Esophagus (tissue), 2 donors: ENCODE measurements at regions not wholly inside any gene's neighbourhood (a gene's known extent, or its start where the extent isn't known, plus 50 kb on each side); places are given as distances from the start of the nearest gene placed in this dataset.
"Not testable (repeated sequence)": the region's sequence is repeated elsewhere in the genome, so short reads cannot be mapped to it uniquely, and the experiment has no call there.

Experiments
- H3K27ac ChIP-seq, 2 donors: one replicate each; pipeline ENCODE4 v1.5.1; 2013; ENCODE audit warnings: low read depth in 2 of 2, mild to moderate bottlenecking in 2 of 2, inconsistent platforms in 1 of 2, low read length in 1 of 2, moderate library complexity in 1 of 2
- H3K27me3 ChIP-seq, 2 donors: one replicate each; pipeline ENCODE4 v1.6.1; 2013; ENCODE audit warnings: low read length in 2 of 2, control low read depth in 1 of 2, mild to moderate bottlenecking in 1 of 2; ENCODE audit not compliant: insufficient read depth in 2 of 2, control insufficient read depth in 1 of 2
- H3K36me3 ChIP-seq, 2 donors: one replicate each; pipeline ENCODE4 v1.6.1; 2013; ENCODE audit warnings: low read length in 1 of 2; ENCODE audit not compliant: control insufficient read depth in 2 of 2, insufficient read depth in 2 of 2
- H3K4me1 ChIP-seq, 2 donors: one replicate each; pipeline ENCODE4 v1.6.1; 2013; ENCODE audit warnings: low read length in 1 of 2; ENCODE audit not compliant: control insufficient read depth in 2 of 2, insufficient read depth in 2 of 2
- H3K4me3 ChIP-seq, 2 donors: one replicate each; pipeline ENCODE4 v1.5.1; 2013; ENCODE audit warnings: low read length in 2 of 2, mild to moderate bottlenecking in 2 of 2, low read depth in 1 of 2, moderate library complexity in 1 of 2
- H3K9me3 ChIP-seq, 2 donors: one replicate each; pipeline ENCODE4 v1.6.1; 2013; ENCODE audit warnings: mild to moderate bottlenecking in 2 of 2, low read depth in 1 of 2, low read length in 1 of 2, moderate library complexity in 1 of 2; ENCODE audit not compliant: control insufficient read depth in 2 of 2, insufficient read depth in 1 of 2
- WGBS, 2 donors: extraction: QIAGEN DNeasy Blood & Tissue Kit; methylation state at CpG; one replicate each; pipeline ENCODE4 v1.1.7; 2013; 5-methylcytosine and 5-hydroxymethylcytosine counted together
- donor health status: healthy with polysubstance abuse.
- donor health status: Bipolar disorder and iron deficiency.

GRCh38 chr11:71097506-71098240, 154.7 kb downstream of the SHANK2 start:
- WGBS, 2 donors, result 82 to 85% methylated on average over 12 of the region's 12 CpGs
- H3K36me3 ChIP-seq, result no peaks in the 10 kb centered on the region

GRCh38 chr11:71096751-71097388, 155.5 kb downstream of the SHANK2 start:
- H3K9me3 ChIP-seq, result peaks cover 0 to 4% of the 10 kb centered on the region in 2 donors
- H3K4me1 ChIP-seq, result no peaks in the 10 kb centered on the region
- no peaks in the 10 kb centered on the region for H3K36me3 ChIP-seq
- 72 to 84% methylated on average over 10 of the region's 10 CpGs for WGBS, 2 donors
- no peaks in the 10 kb centered on the region for H3K27me3 ChIP-seq
- no peak overlapping the region for H3K4me3 ChIP-seq
- no peak overlapping the region for H3K27ac ChIP-seq

More at GRCh38 chr11:71097506-71098240, 154.7 kb downstream of the SHANK2 start:
- no peak overlapping the region for H3K27ac ChIP-seq
- peaks cover 0 to 4% of the 10 kb centered on the region in 2 donors for H3K9me3 ChIP-seq
- H3K4me1 ChIP-seq, result no peaks in the 10 kb centered on the region
- H3K4me3 ChIP-seq, result no peak overlapping the region
- no peaks in the 10 kb centered on the region for H3K27me3 ChIP-seq

- Histone ChIP-seq H3K36me3 (no peaks in the 10 kb centered on the region), H3K27me3 (no peaks in the 10 kb centered on the region), H3K4me3 (no peak overlapping the region), H3K27ac (no peak overlapping the region), H3K9me3 (peaks cover 0 to 4% of the 10 kb centered on the region in 2 donors), H3K4me1 (no peaks in the 10 kb centered on the region)
- 73 to 81% methylated on average over 9 of the region's 9 CpGs for WGBS, 2 donors
Measured at GRCh38 chr11:71095294-71095850, 157.0 kb downstream of the SHANK2 start.

GRCh38 chr11:71094296-71095077, 157.9 kb downstream of the SHANK2 start:
- no peaks in the 10 kb centered on the region for H3K27me3 ChIP-seq
- H3K4me3 ChIP-seq, result no peak overlapping the region
- no peaks in the 10 kb centered on the region for H3K4me1 ChIP-seq
- no peaks in the 10 kb centered on the region for H3K36me3 ChIP-seq
- peaks cover 0 to 4% of the 10 kb centered on the region in 2 donors for H3K9me3 ChIP-seq
- no peak overlapping the region for H3K27ac ChIP-seq
- 91 to 93% methylated on average over 26 of the region's 26 CpGs for WGBS, 2 donors

- 88 to 90% methylated on average over 14 of the region's 14 CpGs for WGBS, 2 donors
- Histone ChIP-seq H3K27ac (no peak overlapping the region), H3K27me3 (no peaks in the 10 kb centered on the region), H3K9me3 (peaks cover 0 to 4% of the 10 kb centered on the region in 2 donors), H3K4me1 (no peaks in the 10 kb centered on the region), H3K36me3 (no peaks in the 10 kb centered on the region), H3K4me3 (no peak overlapping the region)
Measured at GRCh38 chr11:71093783-71094182, 158.6 kb downstream of the SHANK2 start.

- H3K4me3 ChIP-seq, result no peak overlapping the region
- H3K9me3 ChIP-seq, result no peaks in the 10 kb centered on the region
- H3K36me3 ChIP-seq, result no peaks in the 10 kb centered on the region
- no peaks in the 10 kb centered on the region for H3K4me1 ChIP-seq
- H3K27me3 ChIP-seq, result no peaks in the 10 kb centered on the region
- H3K27ac ChIP-seq, result no peak overlapping the region
- WGBS, 2 donors, result 79 to 81% methylated on average over 11 of the region's 11 CpGs
Measured at GRCh38 chr11:71091506-71092265, 160.7 kb downstream of the SHANK2 start.

GRCh38 chr11:71089571-71089970, 162.8 kb downstream of the SHANK2 start:
- Histone ChIP-seq H3K4me1 (no peaks in the 10 kb centered on the region), H3K9me3 (no peaks in the 10 kb centered on the region), H3K4me3 (no peak overlapping the region), H3K27me3 (no peaks in the 10 kb centered on the region), H3K27ac (no peak overlapping the region), H3K36me3 (no peaks in the 10 kb centered on the region)
- WGBS, 2 donors, result 79 to 81% methylated on average over 11 of the region's 11 CpGs

GRCh38 chr11:71088314-71089215, 163.8 kb downstream of the SHANK2 start:
- 86 to 88% methylated on average over 19 to 20 of the region's 20 CpGs for WGBS, 2 donors
- H3K27me3 ChIP-seq, H3K36me3 ChIP-seq: not testable (repeated sequence)

More at GRCh38 chr11:71088314-71089215, 163.8 kb downstream of the SHANK2 start:
- H3K9me3 ChIP-seq, H3K27ac ChIP-seq, H3K4me3 ChIP-seq, H3K4me1 ChIP-seq: not testable (repeated sequence)
